Suprapubic skin (tissue), 4 donors: ENCODE measurements at regions not wholly inside any gene's neighbourhood (a gene's known extent, or its start where the extent isn't known, plus 50 kb on each side); places are given as distances from the start of the nearest gene placed in this dataset.

Source experiments
- DNase-seq, 2 donors: peaks; one replicate each; pipeline ENCODE4 v3.0.0-alpha.2; 2019; ENCODE audit warnings: low spot score in 2 of 2
- H3K27ac ChIP-seq: fragments of 200-600 bp; sonication (generic); one replicate; pipeline ENCODE4 v1.5.1; 2019
- H3K27me3 ChIP-seq: fragments of 200-600 bp; sonication (generic); one replicate; pipeline ENCODE4 v1.5.1; 2019
- H3K36me3 ChIP-seq: fragments of 200-600 bp; sonication (generic); one replicate; pipeline ENCODE4 v1.5.1; 2019
- H3K4me1 ChIP-seq: fragments of 200-600 bp; sonication (generic); one replicate; pipeline ENCODE4 v1.5.1; 2019
- H3K4me3 ChIP-seq: fragments of 200-600 bp; sonication (generic); one replicate; pipeline ENCODE4 v1.5.1; 2019; ENCODE audit warnings: mild to moderate bottlenecking
- H3K9me3 ChIP-seq: fragments of 200-600 bp; sonication (generic); one replicate; pipeline ENCODE4 v1.5.1; 2019
- EP300 ChIP-seq: sonication (generic); formaldehyde crosslinking; IDR thresholded peaks from one replicate; pipeline ENCODE4 v1.6.1; 2017; ENCODE audit warnings: antibody characterized with exemption
- POLR2A ChIP-seq, 2 donors: fragments of 450-650 bp; IDR thresholded peaks; one replicate each; pipeline ENCODE4 v1.6.1; 2017; ENCODE audit warnings: antibody characterized with exemption in 2 of 2, mild to moderate bottlenecking in 2 of 2, moderate library complexity in 2 of 2
- POLR2AphosphoS5 ChIP-seq, 3 donors: sonication (generic); formaldehyde crosslinking; IDR thresholded peaks; one replicate each; pipeline ENCODE4 v1.6.1; 2017; ENCODE audit warnings: antibody characterized with exemption in 3 of 3
- WGBS: methylation state at CpG from one replicate; pipeline ENCODE4 v1.1.5; 2018; 5-methylcytosine and 5-hydroxymethylcytosine counted together
- TF ChIP-seq, protein P1 (sequence below), 2 donors: fragments of 200-600 bp in 1 of 2; fragments of 450-650 bp in 1 of 2; sonication (generic) in 1 of 2; IDR thresholded peaks; one replicate each; pipeline ENCODE4 v1.5.1; 2016 to 2019; ENCODE audit warnings: antibody characterized with exemption in 2 of 2, mild to moderate bottlenecking in 1 of 2, moderate library complexity in 1 of 2

DNA sequence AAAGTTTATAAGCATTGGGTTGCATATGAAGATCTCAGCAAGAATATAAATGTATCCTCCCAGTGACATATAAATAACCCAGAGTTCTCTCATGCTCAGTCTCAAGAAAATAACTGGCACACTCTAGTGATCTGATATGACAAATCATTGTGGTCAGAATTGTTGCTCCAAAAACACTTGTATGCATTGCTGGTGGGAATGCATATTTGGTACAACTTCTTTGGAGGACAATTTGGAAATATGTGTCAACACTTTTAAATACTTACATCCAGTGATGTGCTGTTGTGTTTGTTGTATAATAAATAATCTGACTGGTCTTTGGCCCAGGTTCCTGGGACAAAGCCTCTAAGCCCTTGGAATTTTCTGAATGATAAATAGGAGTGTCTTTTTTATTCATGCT, 66.7 kb upstream of the STT3B start:
- H3K27ac ChIP-seq, result no peak overlapping the region
- no peaks in the 10 kb centered on the region for H3K27me3 ChIP-seq
- no peaks in the 10 kb centered on the region for H3K36me3 ChIP-seq
- DNase-seq, result no peak
- TF ChIP-seq, protein P1, sequence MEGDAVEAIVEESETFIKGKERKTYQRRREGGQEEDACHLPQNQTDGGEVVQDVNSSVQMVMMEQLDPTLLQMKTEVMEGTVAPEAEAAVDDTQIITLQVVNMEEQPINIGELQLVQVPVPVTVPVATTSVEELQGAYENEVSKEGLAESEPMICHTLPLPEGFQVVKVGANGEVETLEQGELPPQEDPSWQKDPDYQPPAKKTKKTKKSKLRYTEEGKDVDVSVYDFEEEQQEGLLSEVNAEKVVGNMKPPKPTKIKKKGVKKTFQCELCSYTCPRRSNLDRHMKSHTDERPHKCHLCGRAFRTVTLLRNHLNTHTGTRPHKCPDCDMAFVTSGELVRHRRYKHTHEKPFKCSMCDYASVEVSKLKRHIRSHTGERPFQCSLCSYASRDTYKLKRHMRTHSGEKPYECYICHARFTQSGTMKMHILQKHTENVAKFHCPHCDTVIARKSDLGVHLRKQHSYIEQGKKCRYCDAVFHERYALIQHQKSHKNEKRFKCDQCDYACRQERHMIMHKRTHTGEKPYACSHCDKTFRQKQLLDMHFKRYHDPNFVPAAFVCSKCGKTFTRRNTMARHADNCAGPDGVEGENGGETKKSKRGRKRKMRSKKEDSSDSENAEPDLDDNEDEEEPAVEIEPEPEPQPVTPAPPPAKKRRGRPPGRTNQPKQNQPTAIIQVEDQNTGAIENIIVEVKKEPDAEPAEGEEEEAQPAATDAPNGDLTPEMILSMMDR (IDR thresholded peaks at IDR 0.05), result no peak
- no peak for TF ChIP-seq EP300
- TF ChIP-seq POLR2AphosphoS5 (IDR thresholded peaks at IDR 0.05), result no peak
- no peak for TF ChIP-seq POLR2A (IDR thresholded peaks at IDR 0.05)
- H3K4me1 ChIP-seq, result peaks cover 15% of the 10 kb centered on the region
- no peak overlapping the region for H3K4me3 ChIP-seq
- H3K9me3 ChIP-seq, result no peaks in the 10 kb centered on the region

DNA sequence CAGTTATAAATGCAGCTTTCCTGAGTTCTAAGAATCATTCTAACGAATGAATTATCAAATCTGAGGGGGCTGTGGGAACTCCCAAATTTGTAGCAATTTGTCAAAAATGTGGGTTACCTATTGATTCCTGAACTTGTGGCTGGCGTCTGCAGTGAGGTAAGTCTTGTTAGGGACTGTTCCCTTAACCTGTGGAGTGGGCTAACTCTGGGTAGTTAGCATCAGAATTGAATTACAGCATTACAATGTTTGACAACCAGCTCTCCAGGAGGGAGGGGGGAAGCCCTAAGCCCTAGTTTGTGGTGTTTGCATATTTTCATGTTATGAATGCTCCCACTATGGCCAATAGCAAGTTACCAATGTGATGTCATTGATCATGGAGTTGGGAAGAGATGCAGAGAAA, 65.9 kb upstream of the STT3B start:
- Histone ChIP-seq H3K36me3 (no peaks in the 10 kb centered on the region), H3K9me3 (no peaks in the 10 kb centered on the region), H3K27me3 (no peaks in the 10 kb centered on the region), H3K27ac (no peak overlapping the region), H3K4me1 (peaks cover 7% of the 10 kb centered on the region), H3K4me3 (no peak overlapping the region)
- no peak for DNase-seq
- TF ChIP-seq POLR2AphosphoS5 (IDR thresholded peaks at IDR 0.05) (no peak), EP300 (no peak), POLR2A (IDR thresholded peaks at IDR 0.05) (no peak)
- TF ChIP-seq, protein P1 (IDR thresholded peaks at IDR 0.05), result no peak
- 93% methylated on average over 2 of the region's 2 CpGs for WGBS

DNA sequence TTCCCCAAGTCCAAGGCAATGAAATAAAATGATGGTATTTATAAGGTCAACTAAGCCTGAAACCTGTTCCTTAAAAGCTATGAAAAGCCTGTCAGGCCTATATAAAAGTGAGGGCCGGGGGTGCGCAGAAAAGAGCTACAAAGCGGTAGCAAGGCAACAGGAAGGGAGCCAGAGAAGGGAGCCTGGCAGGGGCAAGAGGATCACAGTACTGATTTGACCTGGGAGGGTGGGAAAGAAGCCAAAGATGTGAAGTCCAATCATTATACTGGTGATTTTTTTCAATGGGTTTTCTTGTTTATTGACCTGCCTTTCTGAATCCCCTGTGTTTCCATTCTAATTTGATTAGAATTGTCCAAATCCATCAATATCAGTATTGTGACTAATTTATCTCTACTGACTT, 64.3 kb upstream of the STT3B start:
- no peak overlapping the region for H3K27ac ChIP-seq
- TF ChIP-seq POLR2AphosphoS5 (IDR thresholded peaks at IDR 0.05) (no peak), EP300 (no peak), POLR2A (IDR thresholded peaks at IDR 0.05) (no peak)
- TF ChIP-seq, protein P1 (IDR thresholded peaks at IDR 0.05), result no peak
- 92% methylated on average over 3 of the region's 3 CpGs for WGBS
- no peaks in the 10 kb centered on the region for H3K9me3 ChIP-seq
- H3K36me3 ChIP-seq, result no peaks in the 10 kb centered on the region
- DNase-seq, result no peak
- no peaks in the 10 kb centered on the region for H3K27me3 ChIP-seq
- no peak overlapping the region for H3K4me3 ChIP-seq
- no peaks in the 10 kb centered on the region for H3K4me1 ChIP-seq

DNA sequence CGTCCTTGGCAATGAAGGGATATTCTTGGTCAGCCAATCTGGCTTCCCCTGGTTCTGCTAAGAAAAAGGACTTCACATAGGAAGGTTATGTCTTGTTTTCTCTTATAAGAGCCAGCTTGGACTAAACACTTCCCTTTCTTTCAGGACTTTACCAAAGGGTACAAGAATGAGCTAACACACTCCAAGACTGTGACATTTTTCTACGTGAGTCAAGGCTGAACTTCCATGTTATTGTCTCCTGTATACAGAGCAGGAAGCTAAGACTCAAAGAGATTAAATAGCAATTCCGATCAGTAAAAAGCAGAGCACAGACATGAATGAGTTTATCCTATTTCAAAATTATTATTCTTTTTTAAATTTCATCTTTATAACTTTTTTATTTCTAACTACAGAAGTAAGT, 63.3 kb upstream of the STT3B start:
- H3K27me3 ChIP-seq, result no peaks in the 10 kb centered on the region
- H3K36me3 ChIP-seq, result no peaks in the 10 kb centered on the region
- DNase-seq, result no peak
- no peak overlapping the region for H3K27ac ChIP-seq
- TF ChIP-seq, protein P1 (IDR thresholded peaks at IDR 0.05), result no peak
- no peak for TF ChIP-seq POLR2AphosphoS5 (IDR thresholded peaks at IDR 0.05)
- no peak for TF ChIP-seq EP300
- no peak for TF ChIP-seq POLR2A (IDR thresholded peaks at IDR 0.05)
- H3K4me3 ChIP-seq, result no peak overlapping the region
- WGBS, result 80% methylated on average over 3 of the region's 3 CpGs
- no peaks in the 10 kb centered on the region for H3K9me3 ChIP-seq
- no peaks in the 10 kb centered on the region for H3K4me1 ChIP-seq

DNA sequence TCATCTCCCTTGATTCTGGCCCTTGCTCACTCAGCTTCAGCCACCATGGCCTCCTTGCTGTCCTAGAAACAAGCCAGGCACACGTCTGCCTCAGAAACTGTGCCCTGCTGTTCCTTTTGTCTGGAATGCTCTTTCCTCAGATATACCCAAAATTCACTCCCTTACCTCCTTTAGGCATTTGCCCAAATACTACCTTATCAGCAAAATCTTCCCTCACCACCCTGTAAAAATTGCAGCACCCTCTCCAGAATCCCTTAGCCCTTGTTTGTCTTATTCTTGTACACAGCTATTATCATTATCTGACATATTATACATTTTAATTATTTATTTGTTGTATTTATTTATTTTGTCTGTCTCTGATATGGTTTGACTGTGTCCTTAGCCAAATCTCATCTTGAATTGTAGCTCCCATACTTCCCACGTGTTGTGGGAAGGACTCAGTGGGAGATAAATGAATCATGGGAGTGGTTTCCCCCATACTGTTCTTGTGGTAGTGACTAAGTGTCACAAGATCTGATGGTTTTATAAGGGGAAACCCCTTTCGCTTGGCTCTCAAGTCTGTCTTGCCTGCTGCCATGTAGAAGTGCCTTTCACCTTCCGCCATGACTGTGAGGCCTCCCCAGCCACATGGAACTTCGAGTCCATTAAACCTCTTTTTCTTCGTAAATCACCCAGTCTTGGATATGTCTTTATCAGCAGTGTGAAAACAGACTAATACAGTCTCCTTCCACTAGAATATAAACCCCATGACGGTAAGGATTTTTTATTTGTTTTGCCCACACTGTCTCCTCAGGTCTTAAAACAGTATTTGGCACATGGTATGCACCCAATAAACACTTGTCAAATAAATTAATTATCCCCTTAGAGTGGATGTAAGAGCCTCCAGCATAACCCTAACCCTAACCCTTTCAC, 60.0 kb upstream of the STT3B start:
- TF ChIP-seq POLR2AphosphoS5 (IDR thresholded peaks at IDR 0.05), result no peak
- no peak for TF ChIP-seq EP300
- TF ChIP-seq, protein P1 (IDR thresholded peaks at IDR 0.05), result no peak
- no peak for TF ChIP-seq POLR2A (IDR thresholded peaks at IDR 0.05)
- H3K27ac ChIP-seq, result no peak overlapping the region
- no peak for DNase-seq
- no peaks in the 10 kb centered on the region for H3K9me3 ChIP-seq
- no peak overlapping the region for H3K4me3 ChIP-seq
- no peaks in the 10 kb centered on the region for H3K36me3 ChIP-seq
- 89% methylated on average over 7 of the region's 7 CpGs for WGBS
- H3K4me1 ChIP-seq, result no peaks in the 10 kb centered on the region
- no peaks in the 10 kb centered on the region for H3K27me3 ChIP-seq
